ENCODE measurements at regions not wholly inside any gene's neighbourhood (a gene's known extent, or its start where the extent isn't known, plus 50 kb on each side); places are given as distances from the start of the nearest gene placed in this dataset.
"Not testable (repeated sequence)": the region's sequence is repeated elsewhere in the genome, so short reads cannot be mapped to it uniquely, and the experiment has no call there.

DNA sequence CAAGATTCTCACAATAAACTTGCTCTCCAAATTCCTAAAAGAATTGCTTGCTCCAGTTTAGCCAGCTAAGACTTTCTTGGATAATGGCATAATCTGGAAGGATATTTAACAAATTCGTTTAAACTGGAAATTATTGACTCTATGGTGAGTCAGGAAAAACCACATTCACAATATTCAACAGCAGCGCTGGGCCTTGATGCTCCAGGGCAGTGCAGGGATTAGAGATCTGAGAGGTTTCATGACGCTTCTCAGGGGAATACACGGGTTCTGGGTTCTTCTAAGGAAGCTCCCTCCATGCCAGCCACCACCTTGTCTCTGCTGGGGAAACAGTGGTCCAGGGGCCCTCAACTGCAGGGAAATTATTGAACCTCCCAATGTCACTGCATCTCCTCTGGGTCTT lies 123.3 kb upstream of the FAM20C start:
- not testable (repeated sequence) for DNase-seq

DNA sequence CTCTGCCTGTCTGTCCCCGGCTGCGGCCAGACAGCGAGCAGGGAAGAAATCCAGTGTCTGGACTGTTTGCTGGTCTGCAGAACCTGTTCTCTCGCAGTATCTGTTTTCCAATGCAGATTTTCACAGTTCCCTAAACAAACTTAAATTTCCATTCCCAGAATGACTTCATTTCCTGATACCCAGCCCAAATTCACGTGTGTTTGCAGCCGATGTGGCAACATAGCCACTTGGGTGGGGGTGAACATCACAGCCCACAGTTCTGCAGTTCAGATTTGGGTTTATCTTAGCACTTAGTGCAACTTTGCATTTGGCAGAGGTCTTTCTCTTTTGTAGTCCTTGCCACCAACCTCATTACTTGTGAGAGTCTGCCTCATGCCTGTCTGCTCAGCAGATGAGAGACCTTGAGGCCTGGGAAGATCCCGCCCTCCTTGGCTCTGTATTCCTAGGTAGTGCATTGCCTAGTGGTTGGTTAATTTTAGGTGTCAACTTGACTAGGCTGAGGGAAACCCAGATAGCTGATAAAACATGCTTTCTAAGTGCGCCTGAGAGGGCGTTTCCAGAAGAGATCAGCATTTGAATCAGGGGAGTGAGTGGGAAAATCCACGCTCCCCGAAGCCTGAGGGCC lies 122.8 kb upstream of the FAM20C start:
- peak in 1 of 2 donors; percentile 28 for DNase-seq

- not testable (repeated sequence) for DNase-seq
Observed at GRCh38 chr7:70207-70606, 122.2 kb upstream of the FAM20C start.

GRCh38 chr7:70989-71388 lies 121.4 kb upstream of the FAM20C start:
- DNase-seq, result peak in 1 of 2 donors; percentile 31

GRCh38 chr7:72266-73057 lies 119.9 kb upstream of the FAM20C start:
- not testable (repeated sequence) for DNase-seq

GRCh38 chr7:73058-73331 lies 119.4 kb upstream of the FAM20C start:
- not testable (repeated sequence) for DNase-seq

DNA sequence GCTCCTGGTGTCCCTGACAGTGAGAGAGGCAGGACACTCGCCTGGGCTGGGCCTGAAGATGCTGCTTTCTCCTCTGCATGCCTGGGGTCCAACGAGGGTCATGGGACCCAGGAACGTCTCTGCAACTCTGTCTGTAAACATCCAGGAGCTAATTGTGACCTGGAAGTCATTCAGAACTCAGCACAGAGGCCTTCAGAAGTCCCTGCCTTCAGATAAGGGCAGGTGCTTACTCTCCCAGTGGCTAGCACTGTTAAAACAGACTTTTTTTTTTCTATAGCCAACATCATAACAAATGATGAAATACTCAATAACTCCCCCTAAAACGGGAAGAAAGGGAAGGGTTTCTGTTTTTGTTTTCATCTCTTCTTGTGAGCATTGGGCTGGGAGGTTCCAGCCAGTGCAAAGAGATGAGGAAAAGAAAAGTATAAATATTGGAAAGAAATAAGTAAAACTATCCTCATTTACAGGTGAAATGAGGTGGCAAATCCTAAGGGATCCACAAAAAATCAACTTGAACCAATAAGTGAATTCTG lies 118.3 kb upstream of the FAM20C start:
- DNase-seq, result peak in 1 of 2 donors; percentile 41

DNA sequence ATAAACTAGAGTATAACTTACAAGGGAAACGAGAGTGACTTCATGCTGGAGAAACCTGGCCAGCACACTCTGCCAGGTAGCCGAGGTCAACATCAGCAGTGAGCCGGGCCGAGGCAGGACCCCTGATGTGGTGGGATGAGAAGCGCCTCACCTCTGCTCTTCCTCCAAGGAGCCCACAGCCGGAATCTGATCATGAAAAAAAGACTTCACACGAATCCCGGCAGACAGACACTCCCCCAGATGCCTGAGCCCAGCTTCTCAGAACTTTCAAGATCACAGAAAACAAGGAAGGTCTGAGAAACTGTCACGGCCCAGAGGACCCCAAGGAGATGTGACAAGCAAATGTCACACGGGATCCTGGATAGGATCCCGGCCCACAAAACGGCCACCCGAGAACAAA lies 116.9 kb upstream of the FAM20C start:
- DNase-seq, result not testable (repeated sequence)

GRCh38 chr7:76202-76601 lies 116.2 kb upstream of the FAM20C start:
- not testable (repeated sequence) for DNase-seq

DNA sequence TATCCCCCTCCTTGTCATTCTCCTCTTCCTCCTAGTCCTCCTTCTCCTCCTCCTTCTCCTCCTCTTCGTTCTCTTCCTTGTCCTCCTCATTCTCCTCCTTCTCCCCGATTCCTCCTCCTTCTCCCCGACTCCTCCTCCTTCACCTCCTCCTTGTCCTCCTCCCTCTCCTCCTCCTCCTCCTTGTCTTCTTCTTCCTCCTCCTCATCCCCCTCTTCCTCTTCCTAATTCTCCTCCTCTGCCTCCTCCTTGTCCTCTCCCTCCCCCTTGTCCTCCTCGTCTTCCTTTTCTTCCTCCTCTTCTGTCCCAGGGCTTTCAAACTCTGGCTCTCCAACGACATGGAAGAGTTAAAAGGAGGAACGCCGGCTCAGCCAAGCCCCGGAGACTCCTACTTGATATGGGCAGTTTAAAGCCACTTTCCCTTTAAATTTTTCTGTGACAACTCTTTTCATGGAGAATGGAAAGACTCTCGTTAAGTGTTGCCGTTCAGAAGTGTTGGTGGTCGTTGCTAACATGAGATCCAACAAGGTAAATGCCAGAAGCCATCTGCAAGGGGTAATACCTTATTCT lies 115.5 kb upstream of the FAM20C start:
- DNase-seq, result not testable (repeated sequence)

GRCh38 chr7:78862-79261 lies 113.5 kb upstream of the FAM20C start:
- not testable (repeated sequence) for DNase-seq

GRCh38 chr7:79400-80055 lies 112.8 kb upstream of the FAM20C start:
- DNase-seq, result not testable (repeated sequence)

- no peak for DNase-seq
Observed at GRCh38 chr7:80259-81067, 111.9 kb upstream of the FAM20C start.

GRCh38 chr7:81068-81925 lies 111.1 kb upstream of the FAM20C start:
- peak; percentile 63 to 90 for DNase-seq

- DNase-seq, result no peak
Observed at GRCh38 chr7:81926-82756, 110.2 kb upstream of the FAM20C start.

GRCh38 chr7:82757-83155 lies 109.6 kb upstream of the FAM20C start:
- DNase-seq, result no peak

- DNase-seq, result no peak
Observed at GRCh38 chr7:83441-83840, 108.9 kb upstream of the FAM20C start.

GRCh38 chr7:83861-84632 lies 108.3 kb upstream of the FAM20C start:
- DNase-seq, result no peak

GRCh38 chr7:84633-85020 lies 107.7 kb upstream of the FAM20C start:
- DNase-seq, result no peak
